CD4-positive, alpha-beta T cell treated with Interleukin-17A for 4 hours (primary cell): ENCODE measurements at regions not wholly inside any gene's neighbourhood (a gene's known extent, or its start where the extent isn't known, plus 50 kb on each side); places are given as distances from the start of the nearest gene placed in this dataset.
"Not testable (repeated sequence)": the region's sequence is repeated elsewhere in the genome, so short reads cannot be mapped to it uniquely, and the experiment has no call there.

ENCODE experiments used
- DNase-seq: peaks from one replicate; pipeline ENCODE4 v3.0.0-alpha.2; 2020; ENCODE audit warnings: mixed read lengths

GRCh38 chr2:145410086-145410485 is 890.2 kb upstream of the ZEB2 start:
- DNase-seq: no peak

DNA sequence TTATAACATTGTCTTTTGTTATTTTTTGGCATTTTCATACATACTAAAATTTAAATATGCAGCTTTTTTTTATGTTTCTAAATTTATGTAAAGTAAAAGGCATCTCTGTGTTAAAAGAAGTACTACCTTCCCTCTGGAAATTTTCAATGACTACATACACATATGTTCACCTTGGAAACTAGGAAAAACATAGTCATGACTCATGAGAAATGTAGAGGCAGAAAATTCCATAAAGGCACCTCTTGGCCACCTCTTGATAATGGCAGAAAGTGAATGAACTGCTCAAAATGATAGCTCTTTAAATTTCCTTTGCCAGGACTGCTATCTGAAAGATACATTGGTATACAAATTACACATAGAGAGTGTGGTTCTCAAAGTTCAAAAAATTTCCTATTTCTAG is 889.1 kb upstream of the ZEB2 start:
- DNase-seq: no peak

GRCh38 chr2:145404690-145405089 is 884.8 kb upstream of the ZEB2 start:
- DNase-seq: no peak

DNA sequence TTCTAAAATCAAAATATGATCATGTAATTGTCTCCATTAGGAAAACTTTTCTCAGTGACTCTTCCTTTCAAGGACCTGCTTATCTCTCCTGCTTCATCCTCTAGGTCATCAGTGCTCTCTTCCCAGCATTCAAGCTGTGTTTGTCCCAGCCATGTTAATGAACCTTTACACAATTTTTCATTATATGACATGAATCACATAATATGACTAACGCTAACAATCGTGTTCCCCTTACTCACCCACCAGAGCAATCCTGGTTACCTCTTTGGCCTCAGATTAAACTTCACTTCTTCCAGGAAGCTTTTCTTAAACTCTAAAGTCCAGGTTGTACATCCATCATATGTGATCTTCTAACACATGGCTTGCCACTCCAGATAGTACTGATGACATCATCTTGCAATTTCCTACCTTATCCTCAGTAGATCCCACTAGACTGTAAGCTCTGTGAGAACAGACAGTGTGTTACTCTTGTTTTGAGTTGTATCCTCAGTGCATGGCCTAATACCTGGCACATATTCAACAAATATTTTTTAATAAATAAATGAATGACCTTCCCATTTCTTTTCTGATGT is 882.9 kb upstream of the ZEB2 start:
- DNase-seq: no peak

- no peak for DNase-seq
These were observed 879.2 kb upstream of the ZEB2 start for GRCh38 chr2:145399131-145399530.

DNA sequence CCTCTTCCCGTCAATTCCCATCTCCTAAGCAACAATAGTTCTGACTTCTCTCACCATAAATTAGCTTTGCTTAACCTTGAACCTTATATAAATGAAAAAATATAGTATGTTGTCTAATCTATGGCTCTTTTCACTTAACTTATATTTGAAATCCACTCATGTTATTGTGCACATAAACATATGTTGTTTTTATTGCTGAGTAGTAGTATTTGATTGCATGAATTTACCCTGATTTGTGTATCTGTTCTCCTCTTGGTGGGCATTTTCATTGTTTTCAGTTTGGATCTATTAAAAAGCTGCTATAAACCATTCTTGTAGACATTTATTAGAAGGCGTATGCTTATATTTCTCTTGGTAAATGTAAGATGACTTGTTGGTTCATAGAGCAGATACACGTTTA is 874.3 kb upstream of the ZEB2 start:
- no peak for DNase-seq

GRCh38 chr2:145386973-145387372 is 867.1 kb upstream of the ZEB2 start:
- no peak for DNase-seq

GRCh38 chr2:145383961-145384360 is 864.0 kb upstream of the ZEB2 start:
- no peak for DNase-seq

GRCh38 chr2:145380436-145381017 is 860.6 kb upstream of the ZEB2 start:
- no peak for DNase-seq

- DNase-seq: no peak
These were observed 860.0 kb upstream of the ZEB2 start for GRCh38 chr2:145379934-145380333.

GRCh38 chr2:145374165-145374564 is 854.2 kb upstream of the ZEB2 start:
- no peak for DNase-seq

DNA sequence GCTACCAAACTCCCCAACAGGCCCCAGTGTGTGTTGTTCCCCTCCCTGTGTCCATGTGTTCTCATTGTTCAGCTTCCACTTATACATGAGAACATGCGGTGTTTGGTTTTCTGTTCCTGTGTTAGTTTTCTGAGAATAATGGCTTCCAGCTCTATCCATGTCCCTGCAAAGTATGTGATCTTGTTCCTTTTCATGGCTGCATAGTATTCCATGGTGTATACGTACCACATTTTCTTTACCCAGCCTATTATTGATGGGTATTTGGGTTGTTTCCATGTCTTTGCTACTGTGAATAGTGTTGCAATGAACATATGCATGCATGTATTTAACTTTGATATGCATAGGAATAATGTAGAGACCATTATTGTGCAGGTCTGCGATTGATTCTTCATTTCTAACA is 847.4 kb upstream of the ZEB2 start:
- not testable (repeated sequence) for DNase-seq

DNA sequence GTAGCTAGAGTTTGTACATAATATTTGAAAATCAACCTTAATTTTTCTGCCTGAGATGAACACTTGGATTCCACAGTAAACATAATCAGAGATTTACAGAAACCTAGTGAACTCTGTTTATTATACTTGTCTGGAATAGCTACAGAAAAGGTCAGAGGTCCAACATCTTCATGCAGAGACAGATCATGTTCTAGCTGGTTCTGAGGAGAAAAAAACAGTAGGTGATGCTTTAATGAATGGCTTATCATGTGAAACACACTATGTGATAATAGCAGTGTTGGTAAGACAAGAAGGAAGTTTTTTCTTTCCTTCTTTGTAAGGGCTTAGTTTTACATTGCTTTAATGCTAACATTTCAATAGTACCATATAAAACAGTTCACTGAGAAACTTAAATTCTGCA is 846.4 kb upstream of the ZEB2 start:
- DNase-seq: no peak

GRCh38 chr2:145360129-145360790 is 840.3 kb upstream of the ZEB2 start:
- DNase-seq: no peak

DNA sequence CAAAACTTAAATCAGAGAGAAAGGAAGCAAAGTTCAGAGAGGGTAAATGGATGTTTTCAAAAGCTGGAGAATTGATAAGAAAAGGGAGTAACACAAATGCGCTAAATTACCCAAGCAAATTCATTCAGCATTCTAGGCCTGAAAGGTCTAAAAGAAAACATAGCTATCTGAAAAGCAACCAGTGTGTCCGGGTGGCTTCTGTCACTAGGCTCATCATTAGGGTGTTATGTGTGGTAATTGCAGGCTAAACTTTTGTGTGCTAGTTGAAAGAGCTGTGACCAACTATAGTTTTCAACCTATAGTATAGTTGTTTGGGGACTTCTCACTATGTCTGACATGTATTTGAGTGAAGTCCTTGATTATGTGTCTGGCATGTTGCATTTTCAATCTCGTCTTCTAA is 839.6 kb upstream of the ZEB2 start:
- no peak for DNase-seq

- DNase-seq: no peak
These were observed 836.1 kb upstream of the ZEB2 start for GRCh38 chr2:145356056-145356455.

- no peak for DNase-seq
These were observed 832.6 kb upstream of the ZEB2 start for GRCh38 chr2:145352484-145352883.

DNA sequence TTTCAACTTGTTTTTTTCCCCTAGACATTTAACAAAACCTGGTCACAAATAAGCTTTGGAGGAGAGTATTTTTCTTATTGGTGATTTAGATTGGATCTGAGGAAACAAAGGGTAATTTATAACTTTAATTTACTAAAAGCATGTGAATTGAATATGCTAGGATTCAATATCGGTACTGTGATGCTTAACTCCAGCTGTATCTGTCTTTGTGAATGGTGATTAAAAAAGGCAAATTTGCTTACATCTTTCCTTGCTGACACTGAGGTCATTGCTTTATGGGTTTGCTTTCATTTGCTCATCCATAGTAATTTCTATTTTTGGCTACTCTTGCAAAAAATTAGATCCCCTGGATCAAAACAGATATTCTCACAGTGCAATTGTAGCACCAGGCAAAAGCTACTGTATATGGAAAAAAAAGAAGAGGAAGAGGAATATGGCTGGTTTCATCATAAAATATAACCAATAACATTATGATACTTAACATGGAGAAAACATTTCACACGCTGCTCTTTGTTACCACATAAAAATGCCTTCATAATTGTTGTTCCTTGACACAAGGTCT is 832.0 kb upstream of the ZEB2 start:
- DNase-seq: no peak

DNA sequence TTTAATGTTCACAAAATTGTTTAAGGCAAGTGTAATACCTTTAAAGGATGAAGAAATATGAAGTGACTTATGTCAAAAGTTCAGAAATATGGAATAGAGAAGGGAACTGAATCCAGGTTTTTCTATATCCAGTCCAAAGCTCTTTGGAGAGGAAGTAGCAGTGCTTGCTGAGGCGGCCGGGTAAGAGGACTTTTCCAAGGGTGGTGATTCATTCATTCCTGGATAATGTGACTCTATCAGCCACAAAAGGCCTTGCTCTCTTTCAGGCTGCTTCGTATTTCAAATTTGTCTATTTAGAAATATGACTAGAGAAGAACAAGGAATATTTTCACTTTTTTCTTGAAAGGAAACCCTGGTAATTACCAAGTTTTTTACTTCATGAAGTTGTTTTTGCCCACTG is 830.1 kb upstream of the ZEB2 start:
- DNase-seq: no peak

DNA sequence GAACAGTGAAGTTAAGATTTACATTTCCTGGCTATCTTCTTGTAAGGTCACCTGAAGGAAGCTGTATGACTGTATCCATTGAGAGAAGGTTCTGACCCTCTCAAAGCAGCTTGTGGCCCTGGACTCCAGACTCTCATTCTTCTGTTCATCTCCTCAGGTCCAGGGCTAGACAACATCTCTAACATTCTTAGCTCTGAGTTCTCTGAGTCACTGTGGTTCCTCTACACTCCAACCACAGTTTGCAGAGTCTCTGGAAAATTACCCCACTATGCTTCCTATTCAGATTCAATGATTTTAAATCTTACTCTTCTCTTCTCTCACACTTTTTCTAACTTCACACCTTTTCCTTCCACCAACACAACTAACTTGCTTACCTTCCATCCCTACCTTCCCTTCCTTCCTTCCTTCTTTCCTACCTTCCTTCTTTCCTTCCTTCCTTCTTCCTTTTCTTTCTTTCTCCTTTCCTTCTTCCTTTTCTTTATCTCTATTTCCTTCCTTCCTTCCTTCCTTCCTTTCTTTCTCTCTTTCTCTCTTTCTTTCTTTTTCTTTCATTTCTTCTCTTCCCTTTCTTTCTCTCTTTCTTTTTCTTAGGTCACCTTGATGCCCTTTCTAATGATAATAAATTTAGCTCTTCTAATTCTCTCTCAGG is 824.3 kb upstream of the ZEB2 start:
- DNase-seq: no peak

GRCh38 chr2:145343287-145343686 is 823.4 kb upstream of the ZEB2 start:
- DNase-seq: no peak

DNA sequence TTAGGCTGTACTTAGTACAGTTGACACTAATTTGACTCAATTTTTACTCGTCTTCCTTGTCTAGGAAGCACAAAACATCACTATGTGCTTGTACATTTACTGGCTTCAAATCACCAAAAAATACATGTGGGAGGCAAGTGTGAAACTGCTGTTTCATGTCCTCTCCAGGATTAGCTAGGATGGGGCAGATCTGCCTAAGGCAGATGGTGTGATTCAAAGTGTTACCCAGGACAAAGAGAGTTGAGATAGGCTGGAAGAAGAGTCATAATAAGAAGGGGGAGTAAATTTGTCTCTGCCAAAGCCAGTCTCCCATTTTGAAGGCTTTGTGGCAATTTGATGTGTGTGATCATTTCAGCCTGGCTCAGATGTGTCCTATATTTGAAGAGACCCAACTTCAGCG is 821.6 kb upstream of the ZEB2 start:
- DNase-seq: no peak

DNA sequence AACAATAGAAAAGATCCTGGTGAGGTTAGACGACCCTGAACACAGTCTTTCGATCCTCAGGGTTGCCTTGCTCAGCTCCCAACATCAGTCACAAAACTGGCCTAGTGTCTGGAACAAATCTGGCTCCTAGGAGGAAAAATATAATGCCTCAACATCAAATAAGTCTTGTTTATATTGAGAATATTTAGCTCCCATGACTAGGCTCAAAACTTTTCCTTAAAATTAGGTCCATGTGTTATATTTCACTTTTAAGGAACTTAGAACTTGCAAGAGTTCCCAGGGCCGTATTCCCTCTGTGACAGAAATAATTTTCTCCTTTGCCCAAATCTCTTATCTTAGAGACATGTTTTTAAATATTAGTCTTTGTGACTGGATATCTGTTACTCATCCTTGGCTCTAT is 819.7 kb upstream of the ZEB2 start:
- no peak for DNase-seq
